ENCODE measurements at regions not wholly inside any gene's neighbourhood (a gene's known extent, or its start where the extent isn't known, plus 50 kb on each side); places are given as distances from the start of the nearest gene placed in this dataset.

DNA sequence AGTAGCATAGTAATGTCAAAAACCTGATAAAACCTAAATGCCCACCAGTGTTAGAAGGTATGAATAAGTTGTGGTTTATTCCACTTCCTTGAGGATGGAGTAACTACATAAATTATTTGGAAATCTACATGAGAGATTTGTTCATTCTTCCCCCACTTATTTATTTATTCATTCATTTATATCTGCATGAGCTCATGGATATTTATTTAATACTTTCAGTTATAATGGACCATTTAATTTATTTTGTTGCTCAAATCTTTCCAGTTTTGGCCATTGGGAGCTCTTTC lies 223.8 kb upstream of the S1PR3 start:
- no peak for TF ChIP-seq POLR2AphosphoS5 (IDR thresholded peaks at IDR 0.05)
- TF ChIP-seq, protein P1, sequence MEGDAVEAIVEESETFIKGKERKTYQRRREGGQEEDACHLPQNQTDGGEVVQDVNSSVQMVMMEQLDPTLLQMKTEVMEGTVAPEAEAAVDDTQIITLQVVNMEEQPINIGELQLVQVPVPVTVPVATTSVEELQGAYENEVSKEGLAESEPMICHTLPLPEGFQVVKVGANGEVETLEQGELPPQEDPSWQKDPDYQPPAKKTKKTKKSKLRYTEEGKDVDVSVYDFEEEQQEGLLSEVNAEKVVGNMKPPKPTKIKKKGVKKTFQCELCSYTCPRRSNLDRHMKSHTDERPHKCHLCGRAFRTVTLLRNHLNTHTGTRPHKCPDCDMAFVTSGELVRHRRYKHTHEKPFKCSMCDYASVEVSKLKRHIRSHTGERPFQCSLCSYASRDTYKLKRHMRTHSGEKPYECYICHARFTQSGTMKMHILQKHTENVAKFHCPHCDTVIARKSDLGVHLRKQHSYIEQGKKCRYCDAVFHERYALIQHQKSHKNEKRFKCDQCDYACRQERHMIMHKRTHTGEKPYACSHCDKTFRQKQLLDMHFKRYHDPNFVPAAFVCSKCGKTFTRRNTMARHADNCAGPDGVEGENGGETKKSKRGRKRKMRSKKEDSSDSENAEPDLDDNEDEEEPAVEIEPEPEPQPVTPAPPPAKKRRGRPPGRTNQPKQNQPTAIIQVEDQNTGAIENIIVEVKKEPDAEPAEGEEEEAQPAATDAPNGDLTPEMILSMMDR (IDR thresholded peaks at IDR 0.05) = no peak
- no peak for TF ChIP-seq EP300 (IDR thresholded peaks at IDR 0.05)
